A673 (cell line): ENCODE measurements at regions not wholly inside any gene's neighbourhood (a gene's known extent, or its start where the extent isn't known, plus 50 kb on each side); places are given as distances from the start of the nearest gene placed in this dataset.

Experiments used
- BruUV-seq: library from RNA; stranded (reverse); fragments of 400-500 nt; replicated peaks from 2 replicates; lab custom pipeline; 2021; lab: Mats Ljungman, UMichigan
- CTCF ChIA-PET: fragments of 300-600 bp; sonication (Branson Sonifier 250); formaldehyde crosslinking; loops from one replicate; lab custom pipeline; 2022; ENCODE audit warnings: antibody characterized with exemption; lab: Charles Lee
- POLR2A ChIA-PET: fragments of 300-600 bp; sonication (Branson Sonifier 250); formaldehyde crosslinking; loops from one replicate; lab custom pipeline; 2022; ENCODE audit warnings: antibody characterized with exemption; ENCODE audit not compliant: low non-redundant PET; lab: Charles Lee
- DNase-seq: peaks from one replicate; pipeline ENCODE4 v3.0.0-alpha.2; 2015; ENCODE audit warnings: low spot score
- H3K27ac ChIP-seq: fragments of 200-600 bp; sonication (generic); 2 replicates; pipeline ENCODE4 v1.5.1; 2016; ENCODE audit warnings: mixed run types, low read depth, mild to moderate bottlenecking, mixed read lengths, antibody characterized with exemption, low read length; ENCODE audit not compliant: poor library complexity, severe bottlenecking
- H3K27me3 ChIP-seq: fragments of 200-600 bp; sonication (generic); replicated peaks from 2 replicates; pipeline ENCODE4 v1.6.1; 2017; ENCODE audit warnings: mixed run types, low read depth, mild to moderate bottlenecking, mixed read lengths, antibody characterized with exemption, low read length; ENCODE audit not compliant: insufficient read depth, poor library complexity
- H3K36me3 ChIP-seq: fragments of 200-600 bp; sonication (generic); 2 replicates; pipeline ENCODE4 v1.6.1; 2016; ENCODE audit warnings: mixed run types, mild to moderate bottlenecking, mixed read lengths, antibody characterized with exemption, low read length; ENCODE audit not compliant: insufficient read depth, poor library complexity, severe bottlenecking
- H3K4me1 ChIP-seq: fragments of 200-600 bp; sonication (generic); 2 replicates; pipeline ENCODE4 v1.6.1; 2017; ENCODE audit warnings: mixed run types, mild to moderate bottlenecking, mixed read lengths, antibody characterized with exemption, low read length; ENCODE audit not compliant: insufficient read depth, poor library complexity, severe bottlenecking
- H3K4me3 ChIP-seq: fragments of 200-600 bp; sonication (generic); 2 replicates; pipeline ENCODE4 v1.5.1; 2016; ENCODE audit warnings: low read depth, mixed run types, mild to moderate bottlenecking, mixed read lengths, low read length; ENCODE audit not compliant: poor library complexity, severe bottlenecking
- H3K9me3 ChIP-seq: fragments of 200-600 bp; sonication (generic); 2 replicates; pipeline ENCODE4 v1.6.1; 2016; ENCODE audit warnings: mixed run types, low read depth, mild to moderate bottlenecking, mixed read lengths, antibody characterized with exemption, low read length; ENCODE audit not compliant: poor library complexity, severe bottlenecking
- EZH2 ChIP-seq: fragments of 200-600 bp; sonication (generic); IDR thresholded peaks from 2 replicates; pipeline ENCODE4 v1.6.1; 2017; ENCODE audit warnings: borderline replicate concordance, low read depth, mild to moderate bottlenecking, mixed read lengths, antibody characterized with exemption, low read length; ENCODE audit not compliant: poor library complexity, severe bottlenecking
- intact Hi-C: fragments of 100-400 bp; cut with micrococcal nuclease; formaldehyde crosslinking; loops from one replicate; pipeline ENCODE4 v1.10.0; 2022; ENCODE audit not compliant: unreplicated experiment
- TF ChIP-seq, protein P1 (sequence below): fragments of 300-800, 200-600 bp; sonication (generic); conservative IDR thresholded peaks from 2 replicates; pipeline ENCODE4 v1.5.1; 2017; ENCODE audit warnings: low read depth, mild to moderate bottlenecking, antibody characterized with exemption, low read length, moderate library complexity, mixed read lengths

DNA sequence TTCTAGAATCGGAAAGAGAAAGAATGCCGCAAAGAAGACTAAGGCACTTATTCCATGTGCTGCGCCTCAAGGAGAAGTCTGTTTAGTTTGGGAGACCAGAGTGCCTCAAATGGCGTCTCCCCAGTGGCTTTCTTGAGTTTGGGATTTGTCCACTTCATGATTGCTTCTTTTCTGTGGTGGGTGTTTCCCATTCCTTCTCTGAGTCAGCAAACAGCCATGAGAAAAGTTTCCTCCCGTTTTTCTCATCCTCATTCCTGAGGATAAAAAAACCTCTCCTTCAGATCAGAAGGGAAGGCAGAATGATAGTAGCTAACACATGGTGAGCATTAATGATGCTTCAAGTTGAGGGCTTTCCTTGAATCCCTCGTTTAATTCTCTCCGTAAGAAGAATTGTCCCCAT lies 275.9 kb upstream of the WWC1 start:
- no peaks in the 10 kb centered on the region for H3K9me3 ChIP-seq
- H3K4me1 ChIP-seq = peaks cover 42% of the 10 kb centered on the region
- intact Hi-C loops = no loop called here
- TF ChIP-seq EZH2 = no peak
- TF ChIP-seq, protein P1, sequence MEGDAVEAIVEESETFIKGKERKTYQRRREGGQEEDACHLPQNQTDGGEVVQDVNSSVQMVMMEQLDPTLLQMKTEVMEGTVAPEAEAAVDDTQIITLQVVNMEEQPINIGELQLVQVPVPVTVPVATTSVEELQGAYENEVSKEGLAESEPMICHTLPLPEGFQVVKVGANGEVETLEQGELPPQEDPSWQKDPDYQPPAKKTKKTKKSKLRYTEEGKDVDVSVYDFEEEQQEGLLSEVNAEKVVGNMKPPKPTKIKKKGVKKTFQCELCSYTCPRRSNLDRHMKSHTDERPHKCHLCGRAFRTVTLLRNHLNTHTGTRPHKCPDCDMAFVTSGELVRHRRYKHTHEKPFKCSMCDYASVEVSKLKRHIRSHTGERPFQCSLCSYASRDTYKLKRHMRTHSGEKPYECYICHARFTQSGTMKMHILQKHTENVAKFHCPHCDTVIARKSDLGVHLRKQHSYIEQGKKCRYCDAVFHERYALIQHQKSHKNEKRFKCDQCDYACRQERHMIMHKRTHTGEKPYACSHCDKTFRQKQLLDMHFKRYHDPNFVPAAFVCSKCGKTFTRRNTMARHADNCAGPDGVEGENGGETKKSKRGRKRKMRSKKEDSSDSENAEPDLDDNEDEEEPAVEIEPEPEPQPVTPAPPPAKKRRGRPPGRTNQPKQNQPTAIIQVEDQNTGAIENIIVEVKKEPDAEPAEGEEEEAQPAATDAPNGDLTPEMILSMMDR = no peak
- DNase-seq = no peak
- BruUV-seq = no TSS peak
- no peaks in the 10 kb centered on the region for H3K27me3 ChIP-seq
- CTCF ChIA-PET = no interaction called here
- peak overlapping the region; percentile 77 for H3K27ac ChIP-seq
- H3K36me3 ChIP-seq = peaks cover 6% of the 10 kb centered on the region
- H3K4me3 ChIP-seq = no peak overlapping the region
- POLR2A ChIA-PET = no interaction called here

DNA sequence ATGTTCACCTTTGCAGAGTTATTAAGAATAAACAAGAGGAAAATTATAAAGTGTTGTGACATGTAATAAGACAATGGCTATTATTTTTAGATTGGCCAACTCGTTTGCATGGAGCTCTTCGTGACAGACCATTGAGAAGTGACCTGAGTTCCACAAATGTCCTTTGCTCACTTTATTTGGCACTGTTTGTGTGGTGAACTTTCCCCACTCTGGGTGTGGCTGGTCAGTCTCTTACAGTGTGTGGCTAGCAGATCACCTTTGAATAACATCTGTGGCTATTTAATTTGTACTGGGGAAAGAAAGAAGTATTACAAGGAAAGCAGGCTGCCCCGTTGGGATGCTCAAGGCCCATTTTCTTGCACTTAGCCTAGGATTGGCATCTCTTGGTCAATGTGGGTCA lies 274.1 kb upstream of the WWC1 start:
- peaks cover 6% of the 10 kb centered on the region for H3K36me3 ChIP-seq
- intact Hi-C loops = no loop called here
- no peaks in the 10 kb centered on the region for H3K9me3 ChIP-seq
- POLR2A ChIA-PET = no interaction called here
- no peak overlapping the region for H3K27ac ChIP-seq
- TF ChIP-seq EZH2 = no peak
- H3K4me3 ChIP-seq = no peak overlapping the region
- CTCF ChIA-PET = no interaction called here
- peaks cover 48% of the 10 kb centered on the region for H3K4me1 ChIP-seq
- DNase-seq = no peak
- no peaks in the 10 kb centered on the region for H3K27me3 ChIP-seq
- BruUV-seq = no TSS peak

DNA sequence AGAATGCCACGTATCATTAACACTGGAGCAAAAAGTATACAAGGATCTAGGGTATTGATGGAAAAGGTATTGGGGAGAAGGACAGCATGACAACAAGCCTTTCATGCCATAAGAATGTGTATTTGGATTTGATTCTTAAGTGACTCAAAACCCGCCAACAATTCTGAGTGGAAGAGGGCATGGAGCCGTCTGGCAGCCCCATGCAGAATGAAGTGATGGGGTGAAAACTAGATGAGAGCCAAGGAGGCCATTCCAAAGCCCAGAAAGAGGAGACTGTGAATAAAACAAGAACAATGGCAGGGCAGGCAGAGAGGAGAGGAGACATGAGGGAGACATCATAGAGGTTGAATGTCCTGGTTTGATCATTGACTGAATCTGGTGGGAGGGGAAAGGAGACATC lies 272.3 kb upstream of the WWC1 start:
- POLR2A ChIA-PET = no interaction called here
- no peak for DNase-seq
- Histone ChIP-seq H3K36me3 (peaks cover 6% of the 10 kb centered on the region), H3K4me3 (no peak overlapping the region), H3K9me3 (no peaks in the 10 kb centered on the region), H3K27ac (no peak overlapping the region), H3K27me3 (no peaks in the 10 kb centered on the region), H3K4me1 (peaks cover 59% of the 10 kb centered on the region)
- intact Hi-C loops = no loop called here
- BruUV-seq = no TSS peak
- CTCF ChIA-PET = no interaction called here
- TF ChIP-seq EZH2 = no peak
- TF ChIP-seq, protein P1 = no peak
